DMS114 treated with DMSO at 0.1 percent for 48 hours (cell line): ENCODE measurements at regions not wholly inside any gene's neighbourhood (a gene's known extent, or its start where the extent isn't known, plus 50 kb on each side); places are given as distances from the start of the nearest gene placed in this dataset.

Experiments used
- DNase-seq: peaks from one replicate; lab custom pipeline; 2025; ENCODE audit not compliant: unreplicated experiment; lab: John Stamatoyannopoulos, UW

GRCh38 chr7:15782656-15783055 is 96.2 kb upstream of the MEOX2 start:
- DNase-seq, result no peak

- no peak for DNase-seq
Observed at GRCh38 chr7:15781944-15782343, 95.5 kb upstream of the MEOX2 start.

GRCh38 chr7:15780271-15780670 is 93.8 kb upstream of the MEOX2 start:
- DNase-seq, result no peak

- no peak for DNase-seq
Observed at GRCh38 chr7:15778191-15778590, 91.7 kb upstream of the MEOX2 start.

GRCh38 chr7:15765753-15766152 is 79.3 kb upstream of the MEOX2 start:
- no peak for DNase-seq

GRCh38 chr7:15764851-15765382 is 78.4 kb upstream of the MEOX2 start:
- DNase-seq, result no peak

- no peak for DNase-seq
Observed at GRCh38 chr7:15764010-15764409, 77.5 kb upstream of the MEOX2 start.

- DNase-seq, result no peak
Observed at GRCh38 chr7:15757041-15758000, 70.8 kb upstream of the MEOX2 start.

GRCh38 chr7:15755061-15755460 is 68.6 kb upstream of the MEOX2 start:
- DNase-seq, result no peak

GRCh38 chr7:15753887-15754579 is 67.5 kb upstream of the MEOX2 start:
- DNase-seq, result no peak

- no peak for DNase-seq
Observed at GRCh38 chr7:15752377-15752776, 65.9 kb upstream of the MEOX2 start.

GRCh38 chr7:15751191-15751701 is 64.8 kb upstream of the MEOX2 start:
- DNase-seq, result no peak

- DNase-seq, result no peak
Observed at GRCh38 chr7:15750727-15751126, 64.2 kb upstream of the MEOX2 start.

- DNase-seq, result no peak
Observed at GRCh38 chr7:15749631-15750030, 63.1 kb upstream of the MEOX2 start.

- no peak for DNase-seq
Observed at GRCh38 chr7:15747712-15748111, 61.2 kb upstream of the MEOX2 start.

- no peak for DNase-seq
Observed at GRCh38 chr7:15747301-15747700, 60.8 kb upstream of the MEOX2 start.

- no peak for DNase-seq
Observed at GRCh38 chr7:15743926-15744480, 57.5 kb upstream of the MEOX2 start.

GRCh38 chr7:15737601-15738000 is 51.1 kb upstream of the MEOX2 start:
- DNase-seq, result no peak
